Nephron (organoid): ENCODE measurements at regions not wholly inside any gene's neighbourhood (a gene's known extent, or its start where the extent isn't known, plus 50 kb on each side); places are given as distances from the start of the nearest gene placed in this dataset.

Source experiments
- H3K27ac Mint-ChIP-seq, 3 experiments: 2 replicates each; pipeline ENCODE4 v1.8.0; 2020; ENCODE audit warnings: mixed read lengths in 3 of 3, mild to moderate bottlenecking in 2 of 3, moderate library complexity in 1 of 3
- H3K27me3 Mint-ChIP-seq: 2 replicates; pipeline ENCODE4 v1.8.0; 2021; ENCODE audit warnings: low read depth, mild to moderate bottlenecking, moderate library complexity, mixed read lengths
- H3K36me3 Mint-ChIP-seq: 2 replicates; pipeline ENCODE4 v1.8.0; 2020; ENCODE audit warnings: low read depth, mixed read lengths
- H3K4me1 Mint-ChIP-seq: 2 replicates; pipeline ENCODE4 v1.8.0; 2020; ENCODE audit warnings: mixed read lengths
- H3K4me3 Mint-ChIP-seq, 3 experiments: 2 replicates each; pipeline ENCODE4 v1.8.0; 2020; ENCODE audit warnings: mild to moderate bottlenecking in 3 of 3, mixed read lengths in 3 of 3, moderate library complexity in 2 of 3
- H3K9me3 Mint-ChIP-seq: 2 replicates; pipeline ENCODE4 v1.8.0; 2020; ENCODE audit warnings: mixed read lengths
- TF ChIP-seq, protein P1 (sequence below), 3 experiments: fragments of 200-600 bp; sonication (generic); IDR thresholded peaks; one replicate each; pipeline ENCODE4 v1.5.0; 2021; ENCODE audit warnings: antibody characterized with exemption in 3 of 3; ENCODE audit not compliant: unreplicated experiment in 3 of 3

DNA sequence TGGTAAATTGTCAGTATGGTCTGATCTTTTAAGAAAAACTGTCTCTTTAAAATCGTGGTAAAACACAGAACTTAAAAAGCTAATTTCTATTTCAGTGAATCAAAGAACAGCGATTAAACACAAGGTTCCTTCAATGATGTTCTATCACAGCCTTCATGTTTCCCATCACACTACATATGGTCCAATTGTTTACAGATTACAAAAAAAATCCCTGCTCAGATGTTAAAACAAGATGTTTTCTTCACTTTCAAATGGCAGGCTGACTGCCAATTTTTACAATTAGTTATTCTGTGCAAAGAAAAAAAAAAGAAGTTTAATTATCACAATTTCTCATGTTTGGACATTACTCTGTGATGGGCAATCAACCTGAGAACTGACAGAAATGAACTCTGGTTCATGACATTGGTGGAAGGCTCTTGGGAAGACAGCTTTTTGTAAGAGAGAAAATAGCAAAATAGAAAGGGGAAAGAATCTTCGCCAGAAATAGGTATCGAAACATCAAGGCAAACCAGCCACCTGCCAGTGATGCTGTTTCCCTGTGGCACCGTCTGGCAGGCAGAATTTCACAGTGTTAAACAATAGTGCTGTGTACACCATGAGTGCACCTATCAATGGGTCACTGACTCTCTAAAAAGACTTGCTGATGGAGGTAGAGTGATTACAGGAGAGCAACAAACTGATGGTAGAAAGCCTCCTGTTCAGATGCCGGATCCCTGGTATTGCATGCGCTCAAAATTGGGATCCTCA is 1020.0 kb upstream of the ARRDC3 start:
- H3K9me3 Mint-ChIP-seq = peaks cover 3% of the 10 kb centered on the region
- no peak overlapping the region for H3K27ac Mint-ChIP-seq
- TF ChIP-seq, protein P1, sequence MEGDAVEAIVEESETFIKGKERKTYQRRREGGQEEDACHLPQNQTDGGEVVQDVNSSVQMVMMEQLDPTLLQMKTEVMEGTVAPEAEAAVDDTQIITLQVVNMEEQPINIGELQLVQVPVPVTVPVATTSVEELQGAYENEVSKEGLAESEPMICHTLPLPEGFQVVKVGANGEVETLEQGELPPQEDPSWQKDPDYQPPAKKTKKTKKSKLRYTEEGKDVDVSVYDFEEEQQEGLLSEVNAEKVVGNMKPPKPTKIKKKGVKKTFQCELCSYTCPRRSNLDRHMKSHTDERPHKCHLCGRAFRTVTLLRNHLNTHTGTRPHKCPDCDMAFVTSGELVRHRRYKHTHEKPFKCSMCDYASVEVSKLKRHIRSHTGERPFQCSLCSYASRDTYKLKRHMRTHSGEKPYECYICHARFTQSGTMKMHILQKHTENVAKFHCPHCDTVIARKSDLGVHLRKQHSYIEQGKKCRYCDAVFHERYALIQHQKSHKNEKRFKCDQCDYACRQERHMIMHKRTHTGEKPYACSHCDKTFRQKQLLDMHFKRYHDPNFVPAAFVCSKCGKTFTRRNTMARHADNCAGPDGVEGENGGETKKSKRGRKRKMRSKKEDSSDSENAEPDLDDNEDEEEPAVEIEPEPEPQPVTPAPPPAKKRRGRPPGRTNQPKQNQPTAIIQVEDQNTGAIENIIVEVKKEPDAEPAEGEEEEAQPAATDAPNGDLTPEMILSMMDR (IDR thresholded peaks at IDR 0.05; ENCODE audit: unreplicated experiment in 3 of 3) = no peak
- no peaks in the 10 kb centered on the region for H3K36me3 Mint-ChIP-seq
- H3K27me3 Mint-ChIP-seq = peaks cover 4% of the 10 kb centered on the region
- no peaks in the 10 kb centered on the region for H3K4me1 Mint-ChIP-seq
- no peak overlapping the region for H3K4me3 Mint-ChIP-seq

DNA sequence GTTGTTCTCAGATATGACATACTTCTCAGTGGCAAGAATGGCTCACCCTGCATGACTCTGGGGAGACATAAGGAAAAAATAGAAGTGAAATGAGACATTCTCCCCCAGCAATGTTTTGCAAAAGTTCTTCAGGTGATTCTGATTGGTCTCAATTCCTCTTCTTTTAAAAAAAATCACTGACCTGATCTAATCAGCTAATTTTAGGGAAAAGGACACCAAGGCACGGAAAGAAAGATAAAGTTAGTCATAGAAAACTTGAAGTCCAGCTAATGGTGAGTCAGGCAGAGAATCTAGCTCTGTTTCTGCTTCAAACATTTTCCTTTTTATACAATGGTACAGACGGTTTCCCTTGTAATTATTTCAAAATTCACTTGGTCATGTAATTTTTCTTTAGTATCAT is 1018.9 kb upstream of the ARRDC3 start:
- Mint-ChIP-seq H3K4me1 (no peaks in the 10 kb centered on the region), H3K4me3 (no peak overlapping the region), H3K36me3 (no peaks in the 10 kb centered on the region), H3K9me3 (no peaks in the 10 kb centered on the region), H3K27me3 (peaks cover under 1% of the 10 kb centered on the region), H3K27ac (no peak overlapping the region)
- TF ChIP-seq, protein P1 (IDR thresholded peaks at IDR 0.05; ENCODE audit: unreplicated experiment in 3 of 3) = no peak

DNA sequence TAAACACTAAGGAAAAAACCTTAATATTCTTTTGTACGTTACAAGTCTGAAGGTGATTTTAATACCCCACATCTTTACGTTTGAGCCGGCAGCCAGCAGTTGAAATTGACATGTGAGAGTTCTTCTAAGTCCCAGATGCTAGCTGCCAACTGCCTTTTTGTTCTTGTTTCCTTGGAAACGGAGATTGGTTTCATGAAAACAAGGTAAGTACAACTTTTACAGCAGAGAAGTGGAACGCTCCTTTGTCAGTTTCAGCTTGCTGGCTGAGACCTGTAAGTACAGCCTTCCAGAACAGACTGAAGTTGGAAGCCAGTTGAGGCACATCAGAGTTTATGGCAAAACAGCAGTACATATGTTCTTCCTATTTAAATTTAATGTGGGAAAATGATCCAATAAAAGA is 1018.4 kb upstream of the ARRDC3 start:
- TF ChIP-seq, protein P1 (IDR thresholded peaks at IDR 0.05; ENCODE audit: unreplicated experiment in 3 of 3) = no peak
- Mint-ChIP-seq H3K9me3 (no peaks in the 10 kb centered on the region), H3K4me3 (no peak overlapping the region), H3K27ac (no peak overlapping the region), H3K36me3 (no peaks in the 10 kb centered on the region), H3K4me1 (no peaks in the 10 kb centered on the region), H3K27me3 (no peaks in the 10 kb centered on the region)

DNA sequence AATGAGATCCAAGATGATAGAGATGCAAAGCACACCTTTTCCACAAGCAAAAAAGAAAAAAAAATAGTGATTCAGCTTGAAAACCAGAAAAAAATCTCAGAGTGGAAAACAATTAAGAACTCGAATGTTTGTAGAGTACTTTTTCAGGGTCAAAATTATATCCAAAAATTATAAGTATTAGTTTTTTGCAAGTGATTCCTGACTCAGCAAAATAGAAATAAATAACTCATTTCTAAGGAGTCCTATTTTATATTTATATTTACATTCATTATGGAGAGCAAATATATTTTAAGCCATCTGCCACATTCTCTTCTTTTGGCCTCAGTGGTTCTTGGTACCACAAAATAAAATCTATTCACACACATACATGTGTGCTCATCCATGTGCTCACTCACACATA is 1011.8 kb upstream of the ARRDC3 start:
- TF ChIP-seq, protein P1 (IDR thresholded peaks at IDR 0.05; ENCODE audit: unreplicated experiment in 3 of 3) = no peak
- Mint-ChIP-seq H3K27me3 (no peaks in the 10 kb centered on the region), H3K9me3 (no peaks in the 10 kb centered on the region)

DNA sequence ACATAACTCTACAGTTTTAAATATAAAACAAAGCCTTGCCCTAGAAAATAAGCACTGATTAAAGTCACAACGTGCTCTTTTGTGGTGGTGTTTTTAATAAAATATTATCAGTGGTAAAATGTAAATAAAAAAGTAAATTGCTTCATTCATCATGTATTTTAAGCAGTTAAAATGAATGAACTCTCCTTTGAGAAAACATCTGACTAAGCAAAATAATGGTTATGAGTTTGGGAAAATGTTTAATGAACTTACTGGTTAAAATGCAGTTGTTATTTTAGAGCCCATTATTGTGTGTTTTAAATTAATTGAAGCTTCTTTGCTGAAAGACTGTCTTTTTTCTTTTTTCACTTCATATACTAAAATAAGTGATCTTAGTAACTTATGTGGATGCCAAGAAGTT is 1007.5 kb upstream of the ARRDC3 start:
- H3K27me3 Mint-ChIP-seq = no peaks in the 10 kb centered on the region
- H3K9me3 Mint-ChIP-seq = no peaks in the 10 kb centered on the region
- no peak overlapping the region for H3K27ac Mint-ChIP-seq
- no peaks in the 10 kb centered on the region for H3K4me1 Mint-ChIP-seq
- no peak overlapping the region for H3K4me3 Mint-ChIP-seq
- TF ChIP-seq, protein P1 (IDR thresholded peaks at IDR 0.05; ENCODE audit: unreplicated experiment in 3 of 3) = no peak
- H3K36me3 Mint-ChIP-seq = no peaks in the 10 kb centered on the region

More for the DNA sequence above, 1011.8 kb upstream of the ARRDC3 start:
- no peak overlapping the region for H3K4me3 Mint-ChIP-seq
- H3K36me3 Mint-ChIP-seq = no peaks in the 10 kb centered on the region
- H3K4me1 Mint-ChIP-seq = no peaks in the 10 kb centered on the region
- H3K27ac Mint-ChIP-seq = no peak overlapping the region
